GM21526 (cell line): ENCODE measurements at regions not wholly inside any gene's neighbourhood (a gene's known extent, or its start where the extent isn't known, plus 50 kb on each side); places are given as distances from the start of the nearest gene placed in this dataset.
A peak's percentile ranks its signal among the peaks of the same experiment; 100 is the strongest.

Experiments used
- ATAC-seq: cut with Tn5 transposase; IDR thresholded peaks from one replicate; pipeline ENCODE4 v1.9.1; 2021; ENCODE audit warnings: moderate library complexity; ENCODE audit not compliant: unreplicated experiment, low FRiP score

DNA sequence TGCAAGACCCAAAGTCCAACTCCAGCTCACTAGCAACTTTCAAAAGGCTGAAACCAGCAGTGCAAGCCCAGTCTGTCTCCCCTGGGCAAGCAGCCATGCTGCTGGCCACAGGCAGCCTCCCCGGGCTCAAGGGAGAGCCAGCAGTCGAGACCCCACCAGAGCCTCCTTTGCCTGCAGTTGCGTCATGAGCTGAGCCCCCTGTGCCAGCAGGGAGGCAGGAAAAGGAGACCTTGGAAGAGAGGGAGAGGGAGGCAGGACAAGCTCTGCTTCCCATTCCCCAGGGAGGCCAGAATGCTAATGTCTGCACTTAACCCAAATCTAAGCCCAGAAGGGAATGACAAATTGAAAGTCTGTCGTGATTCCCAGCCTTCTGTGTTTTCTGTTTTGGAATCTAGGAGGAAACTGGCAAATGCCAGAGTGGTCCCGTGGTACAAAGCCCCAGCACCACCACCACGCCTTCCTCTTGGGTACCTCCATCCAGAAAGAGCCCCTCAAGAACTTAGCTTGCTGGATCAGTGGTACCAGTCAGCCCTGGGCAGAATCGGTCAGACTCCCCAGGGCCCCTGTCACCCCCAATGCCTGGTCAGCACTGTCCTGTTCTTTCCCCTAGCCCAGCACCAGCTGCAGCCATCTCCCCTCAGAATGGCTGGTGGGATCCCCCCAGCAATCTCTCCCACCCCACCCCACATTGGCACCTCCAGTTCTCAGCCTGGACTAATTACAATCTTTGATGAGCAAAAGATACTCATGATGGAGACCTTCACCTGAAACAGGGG is 99.3 kb upstream of the TNRC6C start:
- ATAC-seq, result no peak

DNA sequence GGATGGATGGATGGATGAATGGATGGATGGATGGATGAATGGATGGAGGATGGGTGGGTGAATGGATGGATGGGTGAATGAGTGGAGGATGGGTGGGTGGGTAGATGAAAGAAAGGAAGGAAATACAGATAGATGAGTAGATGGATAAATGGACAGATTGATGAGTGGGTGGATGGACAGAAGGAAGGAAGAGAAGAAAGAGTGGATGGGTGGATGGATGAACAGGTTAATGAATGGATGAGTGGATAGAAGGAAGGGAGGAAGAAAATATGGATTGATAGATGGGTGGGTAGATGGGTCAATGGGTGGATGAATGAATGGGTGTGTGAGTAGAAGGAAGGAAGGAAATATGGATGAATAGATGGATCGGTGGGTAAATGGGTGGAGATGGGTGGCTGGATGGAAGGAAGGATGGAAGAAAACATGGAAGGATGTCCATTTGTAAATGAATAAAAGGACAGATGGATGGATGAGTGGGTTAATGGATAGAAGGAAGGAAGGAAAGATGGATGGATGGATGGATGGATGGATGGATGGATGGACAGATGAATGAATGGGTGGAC is 97.3 kb upstream of the TNRC6C start:
- no peak for ATAC-seq

DNA sequence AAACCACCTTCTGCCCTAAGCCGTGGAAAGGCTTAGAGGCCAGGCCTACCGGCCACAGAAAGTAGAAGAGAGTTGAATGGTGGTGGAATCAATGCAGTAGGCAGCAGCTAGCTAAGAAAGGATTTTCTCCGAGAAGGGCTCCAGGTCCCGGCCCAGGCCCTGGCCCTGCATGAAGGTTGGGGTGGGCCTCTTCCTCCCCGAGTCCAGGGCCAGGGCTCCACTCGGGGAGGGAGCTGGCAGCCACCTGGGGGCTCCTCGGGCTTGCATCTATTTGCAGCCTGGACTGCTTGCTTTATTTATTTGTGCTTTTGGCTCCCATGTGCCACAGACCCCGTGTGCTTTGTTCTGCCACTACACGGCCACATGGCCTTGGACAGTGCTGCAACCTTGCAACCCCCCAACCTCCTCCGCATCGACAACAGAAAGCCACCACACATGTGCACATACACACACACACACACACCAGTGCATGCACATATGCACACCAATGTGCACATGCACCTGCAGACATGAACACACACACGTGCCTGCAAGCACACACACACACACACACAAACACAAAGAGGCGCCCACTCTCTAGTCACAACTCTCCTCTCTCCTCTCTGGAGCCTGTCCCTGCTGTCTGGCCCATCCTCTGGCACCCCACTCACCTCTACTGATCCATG is 96.4 kb upstream of the TNRC6C start:
- no peak for ATAC-seq

DNA sequence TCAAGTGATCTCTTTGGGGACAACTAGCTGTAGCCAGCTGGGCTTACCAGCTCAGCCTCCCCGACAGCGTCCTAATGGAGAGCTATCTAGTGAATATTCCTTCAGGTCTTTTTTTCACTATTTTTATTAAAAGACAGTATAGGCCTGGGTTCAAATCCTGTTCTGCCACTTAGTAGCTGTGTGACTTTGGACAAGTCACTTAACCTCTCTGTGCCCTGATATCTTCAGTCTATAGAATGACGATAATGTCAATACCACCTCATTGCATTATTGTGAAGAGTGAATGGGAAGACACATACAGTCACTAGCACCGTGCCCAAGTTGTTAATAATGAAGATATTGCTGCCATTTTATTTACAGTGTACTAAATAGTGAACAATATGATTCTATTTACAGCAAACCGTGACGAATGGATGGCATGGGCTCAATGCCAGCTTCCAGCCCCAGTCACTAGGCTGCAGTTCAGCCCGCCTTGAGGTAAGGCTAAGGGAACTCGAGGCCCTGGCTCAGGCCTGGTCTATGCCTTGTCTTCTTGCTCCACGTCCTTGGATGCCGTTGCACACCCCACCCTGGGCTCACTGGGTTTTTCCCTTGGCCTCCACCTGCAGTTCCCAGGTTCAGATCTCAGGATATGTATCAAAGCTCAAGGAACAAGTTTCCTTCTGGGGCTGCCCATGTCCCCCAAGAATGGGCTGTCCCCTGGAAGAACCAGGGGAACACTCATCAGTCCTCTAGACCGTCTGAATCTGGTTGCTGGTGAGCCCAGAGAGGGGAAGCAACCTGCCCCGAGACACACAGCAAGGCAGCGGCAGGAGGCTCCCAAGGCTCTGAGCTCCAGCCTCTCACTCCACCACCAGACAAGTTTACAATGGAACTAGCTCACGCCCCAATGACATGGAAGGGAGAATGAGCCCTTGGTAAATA is 95.4 kb upstream of the TNRC6C start:
- ATAC-seq, result no peak

DNA sequence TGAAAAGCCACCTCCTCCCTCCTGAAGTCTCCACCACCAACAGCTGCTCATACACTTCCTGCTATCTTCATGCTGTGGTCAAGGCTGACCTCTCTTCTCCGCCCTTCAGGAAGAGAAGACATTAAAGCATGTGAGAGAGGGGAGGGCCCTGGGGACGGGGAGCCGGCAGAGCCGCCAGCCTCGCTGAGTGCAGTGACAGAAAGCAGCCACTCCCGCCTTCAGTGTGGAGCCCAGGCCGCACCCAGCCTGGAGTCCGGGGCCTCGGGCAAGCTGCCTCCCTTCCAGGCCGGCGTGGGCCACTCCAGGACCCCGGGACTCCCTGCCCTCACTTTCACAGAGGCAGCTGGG is 94.7 kb upstream of the TNRC6C start:
- no peak for ATAC-seq

DNA sequence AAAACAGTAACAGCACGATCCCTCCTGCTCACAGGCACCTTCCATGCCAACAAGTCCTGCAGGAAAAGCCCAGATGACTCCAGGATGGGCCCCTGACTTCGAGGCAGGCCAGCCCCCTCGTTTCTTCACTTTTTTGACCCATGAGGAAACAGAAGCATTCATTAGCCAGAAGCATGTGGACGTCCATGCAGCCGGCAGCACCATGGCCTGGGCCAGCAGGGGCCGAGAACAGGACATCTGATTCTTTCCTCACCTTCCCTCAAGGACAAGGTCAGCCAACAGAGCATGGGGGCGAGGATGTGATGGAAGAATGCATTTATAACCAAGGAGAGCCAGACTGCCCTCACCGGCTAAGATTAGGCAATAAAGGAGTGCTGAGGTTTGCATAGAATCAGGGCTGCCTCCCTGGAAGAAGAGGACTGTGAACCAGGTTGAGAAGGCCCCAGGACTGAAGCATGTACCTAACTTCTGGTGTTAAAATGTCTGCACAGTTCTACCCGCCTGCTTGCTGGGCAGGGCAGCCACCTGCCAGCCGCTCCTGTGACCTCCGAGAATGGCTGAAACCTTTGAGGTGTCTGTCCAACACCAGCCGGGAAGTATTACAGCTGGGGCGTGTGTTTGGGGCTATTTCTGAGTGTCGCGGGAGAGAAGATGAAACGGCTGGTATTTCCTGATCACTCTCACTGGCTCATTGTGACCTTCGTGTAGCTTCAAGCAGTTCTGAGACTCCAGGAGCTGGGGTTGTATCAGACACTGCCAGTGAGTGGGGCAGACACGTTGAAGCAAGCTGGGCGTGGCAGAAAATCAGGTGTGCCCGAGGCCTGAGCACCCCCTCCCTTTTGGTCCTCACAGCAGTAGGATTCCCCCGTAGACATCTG is 94.0 kb upstream of the TNRC6C start:
- ATAC-seq, result no peak

DNA sequence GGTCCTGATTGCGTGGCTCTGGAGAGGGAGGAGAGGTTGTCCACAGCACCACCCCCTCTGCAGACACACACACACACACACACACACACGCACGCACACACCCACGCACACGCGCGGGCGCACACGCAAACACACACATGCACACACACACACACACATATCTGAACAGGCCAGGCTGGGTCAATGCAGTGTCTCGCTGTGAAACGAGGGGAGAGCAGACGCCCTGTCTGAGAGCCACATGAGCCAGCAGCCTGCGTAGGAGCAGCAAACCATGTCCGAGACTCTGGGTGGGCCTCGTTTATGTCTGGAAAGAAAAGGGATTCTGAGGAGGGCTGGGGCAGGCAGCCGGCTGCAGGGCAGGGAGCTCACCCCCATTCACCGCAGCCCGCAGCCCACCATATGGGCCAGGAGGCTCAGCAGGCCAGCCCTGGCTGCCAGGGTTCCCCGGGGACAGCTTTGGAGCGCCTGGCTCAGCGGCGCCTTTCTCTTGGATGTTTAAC is 93.3 kb upstream of the TNRC6C start:
- ATAC-seq, result no peak

DNA sequence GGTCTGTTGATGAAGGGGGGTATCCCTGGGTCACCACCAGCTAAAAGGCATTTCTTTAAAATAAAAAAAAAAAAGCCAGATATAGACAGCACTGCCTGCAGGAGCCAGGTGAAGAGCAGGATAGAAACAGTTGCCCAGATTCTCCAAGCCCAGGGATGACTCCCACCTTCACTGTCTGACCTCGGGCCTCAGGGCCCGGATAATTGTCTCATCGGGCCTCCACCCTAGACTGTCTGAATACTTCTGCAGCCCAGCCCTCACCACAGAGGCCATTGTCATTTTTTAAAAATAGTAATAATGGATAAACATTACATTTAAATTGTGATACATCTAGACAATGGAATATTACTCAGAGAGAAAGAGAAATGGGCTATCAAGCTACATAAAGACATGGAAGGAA is 92.8 kb upstream of the TNRC6C start:
- ATAC-seq, result no peak

DNA sequence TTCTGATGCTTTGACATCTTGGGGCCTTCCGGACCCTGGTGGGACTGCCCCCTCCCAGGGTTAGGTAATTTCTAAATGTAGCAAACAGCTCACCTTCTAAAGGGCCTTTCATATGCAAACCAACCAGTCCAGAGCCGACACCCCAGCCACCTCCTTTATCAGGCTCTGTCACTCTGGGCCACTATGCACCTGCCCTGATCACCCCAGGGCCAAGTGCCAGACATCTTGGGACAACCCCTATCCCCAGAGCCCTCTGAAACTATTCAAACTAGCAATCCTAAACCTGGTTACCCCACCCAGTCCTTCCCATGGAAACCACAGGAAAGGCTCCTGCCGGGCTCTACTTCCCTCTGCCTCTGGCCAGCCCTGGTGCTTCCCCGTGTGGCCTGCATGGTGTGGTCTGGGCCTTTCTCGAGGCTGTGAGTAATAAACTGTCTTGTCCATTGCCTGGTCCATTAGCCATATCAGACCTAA is 91.2 kb upstream of the TNRC6C start:
- ATAC-seq, result no peak

DNA sequence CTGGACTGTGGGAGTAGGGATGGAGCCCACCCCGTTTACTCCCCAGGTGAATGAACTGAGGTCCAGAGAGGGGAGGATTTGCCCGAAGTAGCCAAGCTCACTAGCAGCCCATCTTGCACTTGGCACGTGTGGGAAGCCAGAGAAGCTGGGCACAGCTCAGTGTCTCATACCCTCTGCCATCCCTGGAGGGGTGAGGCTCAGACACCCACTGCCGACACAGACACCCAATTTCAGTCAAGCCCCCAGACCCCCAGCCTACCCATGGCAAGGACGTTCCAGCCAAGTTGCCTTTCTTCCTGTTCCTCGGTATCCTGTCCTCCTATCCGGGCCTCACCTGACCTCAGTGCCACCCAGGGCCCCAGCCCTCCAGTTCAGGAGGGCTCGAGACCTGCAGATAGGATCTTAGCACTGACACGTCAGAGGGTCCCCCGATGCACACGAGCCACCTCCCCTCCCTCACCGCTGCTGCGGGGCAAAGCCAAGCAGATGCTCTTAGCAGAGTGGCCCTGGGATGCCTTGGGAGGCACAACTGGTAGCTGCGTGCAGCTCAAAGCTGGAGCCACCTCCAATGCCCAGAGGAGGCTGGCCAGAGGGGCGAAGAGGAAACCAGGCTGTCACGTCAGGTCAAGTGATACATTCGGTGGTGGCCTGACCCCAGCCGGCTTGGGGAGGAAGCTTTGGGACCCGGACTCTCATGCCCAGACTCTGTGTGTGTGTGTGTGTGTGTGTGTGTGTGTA is 90.4 kb upstream of the TNRC6C start:
- ATAC-seq, result no peak

DNA sequence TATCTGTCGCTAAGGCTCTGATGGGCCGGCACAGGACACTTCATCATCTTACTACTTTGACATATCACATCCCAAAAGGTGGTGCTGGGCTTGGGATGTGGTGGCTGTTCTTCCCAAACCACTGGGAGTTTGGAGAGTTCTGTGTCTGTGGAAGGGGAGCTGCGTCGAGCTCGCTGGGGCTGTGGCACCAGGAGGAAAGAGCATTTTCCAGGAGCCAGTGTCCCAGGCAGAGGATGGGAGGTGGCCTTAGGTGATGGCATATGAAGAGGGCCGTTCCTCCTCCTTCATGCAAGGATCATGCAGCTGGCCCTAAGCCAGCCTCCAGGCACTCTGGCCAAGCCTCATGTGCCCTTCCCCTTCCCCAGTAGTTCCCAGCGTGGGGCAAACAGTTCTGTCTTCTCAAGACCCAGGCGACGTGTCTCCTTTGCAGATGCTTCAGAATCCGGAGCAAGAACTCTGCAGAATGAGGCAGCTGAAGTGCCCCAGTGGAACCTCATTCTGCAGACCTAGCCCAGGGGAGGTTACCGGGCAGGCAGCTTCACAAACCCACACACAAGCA is 89.4 kb upstream of the TNRC6C start:
- no peak for ATAC-seq

DNA sequence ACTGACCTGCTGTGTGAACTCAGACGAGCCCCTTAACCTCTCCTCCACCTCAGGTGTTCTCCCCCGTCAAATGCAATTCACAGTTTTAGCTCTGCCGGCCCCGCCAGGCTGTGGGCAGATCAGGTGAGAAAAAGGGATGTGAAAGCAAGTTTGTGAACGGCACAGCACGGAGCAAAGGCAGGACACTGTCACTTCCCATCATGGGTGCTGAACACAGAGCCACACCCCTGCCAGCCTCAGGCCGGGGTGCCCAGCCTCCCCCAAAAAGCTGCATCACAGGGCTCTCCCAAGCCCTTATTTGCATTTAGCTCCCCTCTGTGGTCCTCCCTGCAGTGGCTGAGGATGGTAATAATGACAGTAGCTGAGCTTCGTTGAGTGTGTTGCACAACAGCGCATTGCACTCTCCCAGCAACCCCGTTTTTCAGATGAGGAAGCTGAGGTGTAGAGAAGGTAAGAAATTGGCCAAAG is 88.8 kb upstream of the TNRC6C start:
- peak; percentile 84 for ATAC-seq

DNA sequence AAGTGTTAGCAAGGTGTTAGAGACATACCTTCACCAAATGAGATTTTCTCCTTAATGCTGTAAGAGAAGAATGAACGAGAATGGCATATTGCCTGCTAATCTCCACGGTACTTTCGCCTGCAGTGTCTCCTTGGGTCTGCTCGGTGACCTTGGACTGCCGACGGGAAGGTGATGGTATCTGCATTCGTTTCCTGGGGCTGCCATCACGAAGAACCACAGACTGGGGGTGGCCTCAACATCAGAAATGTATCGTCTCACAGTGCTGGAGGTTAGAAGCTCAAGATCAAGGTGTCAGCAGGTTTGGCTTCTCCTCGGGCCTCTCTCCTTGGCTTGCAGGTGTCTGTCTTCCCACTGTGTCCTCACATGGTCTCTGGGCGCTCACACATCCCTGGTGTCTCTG is 86.3 kb upstream of the TNRC6C start:
- ATAC-seq, result no peak

DNA sequence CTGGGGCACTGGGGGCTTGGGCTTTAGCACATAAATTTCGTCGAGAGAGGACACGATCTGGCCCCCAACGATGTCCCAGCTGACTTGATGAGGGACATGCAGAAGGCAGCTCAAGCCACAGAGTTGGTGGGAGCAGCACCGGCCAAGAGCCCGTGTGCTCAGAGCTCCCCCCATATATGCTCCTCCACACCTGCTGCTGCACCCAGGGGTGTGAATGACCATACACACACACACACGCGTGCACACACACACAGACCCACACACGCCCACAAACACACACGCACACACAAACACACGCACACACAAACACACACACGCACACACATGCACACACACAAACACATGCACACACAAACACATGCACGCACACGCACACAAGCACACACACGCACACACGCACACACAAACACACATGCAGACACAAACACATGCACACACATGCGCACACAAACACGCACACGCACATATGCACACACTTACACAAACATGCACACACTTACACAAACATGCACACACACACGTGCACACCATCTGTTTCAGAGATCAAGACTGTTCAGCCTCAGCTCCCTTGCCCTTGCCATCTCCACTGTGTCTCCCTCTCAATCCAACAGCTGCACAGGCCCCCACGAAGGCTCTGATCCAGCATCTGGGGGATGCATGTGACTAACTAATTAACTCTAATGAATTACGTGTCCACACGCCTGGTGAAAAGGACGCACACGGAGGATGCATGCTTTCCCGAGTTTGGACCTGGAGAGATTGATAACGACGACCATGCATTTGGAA is 85.6 kb upstream of the TNRC6C start:
- ATAC-seq, result no peak

DNA sequence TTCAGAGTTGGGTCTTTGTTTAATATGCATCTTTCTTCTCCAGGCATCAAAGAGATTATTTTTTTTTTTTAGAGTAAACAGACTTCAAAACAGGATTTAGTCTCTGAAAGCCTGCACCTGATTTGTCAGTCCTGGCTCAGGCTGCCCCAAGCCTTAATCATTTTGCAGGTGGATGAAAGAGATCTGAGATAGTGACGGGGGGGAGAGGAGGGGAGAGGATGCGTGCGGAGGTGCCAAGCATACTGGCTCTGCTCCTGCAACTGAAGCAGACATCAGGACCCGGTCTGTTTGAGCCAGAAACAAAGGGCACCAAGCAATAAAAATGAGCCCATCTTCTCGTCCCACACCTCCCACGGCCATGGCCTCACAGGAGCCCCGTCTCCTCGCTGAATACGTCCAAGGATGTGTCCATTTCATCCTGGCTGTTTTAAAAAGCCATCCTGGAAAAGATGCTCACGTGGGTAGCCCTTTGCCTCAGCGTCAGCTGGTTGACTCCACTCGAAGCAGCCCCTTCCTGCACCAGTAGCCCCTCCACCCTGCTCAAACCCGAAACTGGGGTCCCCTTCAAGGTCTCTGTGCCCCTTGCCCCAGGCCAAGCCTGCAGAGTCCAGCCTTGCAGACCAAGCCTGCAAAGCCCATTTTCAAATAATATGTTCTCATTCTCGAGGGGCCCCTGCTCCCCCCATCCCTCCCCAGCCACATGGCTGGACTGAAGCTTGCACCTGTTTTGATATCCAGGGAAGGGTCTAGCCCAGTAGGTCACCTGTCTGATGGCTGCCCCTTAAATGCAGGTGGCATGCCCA is 84.8 kb upstream of the TNRC6C start:
- no peak for ATAC-seq

DNA sequence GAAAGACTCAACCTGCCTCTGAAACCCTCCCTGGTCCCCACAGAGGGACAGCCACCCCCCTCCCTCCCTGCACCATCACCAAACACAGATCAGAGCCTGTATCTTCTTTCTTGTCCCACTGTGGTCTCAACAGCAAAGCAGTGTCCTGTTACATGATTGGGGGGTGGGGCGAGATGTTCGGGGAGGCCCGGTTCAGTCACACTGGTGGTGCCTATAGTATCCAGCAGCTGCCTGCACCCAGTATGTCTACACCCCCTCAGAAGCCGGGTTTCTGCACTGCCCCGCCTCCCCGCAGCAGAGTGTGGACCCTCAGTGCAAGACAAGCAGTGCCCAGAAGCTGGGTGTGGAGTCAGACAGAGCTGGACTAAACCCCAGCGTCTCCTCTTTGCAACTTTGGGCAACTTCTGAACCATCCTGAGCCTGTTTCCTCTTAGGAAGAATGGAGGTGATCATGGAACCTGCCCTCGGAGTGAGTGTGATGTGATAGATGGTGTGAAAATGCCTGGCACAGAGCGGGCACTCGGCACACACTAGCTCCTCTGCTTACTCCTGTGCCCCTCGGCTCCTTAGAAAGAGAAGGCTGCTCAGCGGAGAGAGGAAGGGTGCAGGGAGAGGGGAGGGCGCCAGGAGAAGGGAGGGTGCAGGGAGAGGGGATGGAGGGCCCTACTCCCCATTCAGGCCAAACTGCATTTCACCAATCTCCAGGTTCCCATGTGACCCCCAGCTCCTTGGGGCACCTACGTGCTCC is 84.0 kb upstream of the TNRC6C start:
- ATAC-seq, result no peak
